GM12892 (cell line): ENCODE measurements at regions not wholly inside any gene's neighbourhood (a gene's known extent, or its start where the extent isn't known, plus 50 kb on each side); places are given as distances from the start of the nearest gene placed in this dataset.

Experiments
- POLR2A ChIP-seq: IDR thresholded peaks from 2 replicates; pipeline ENCODE4 v1.6.1; 2011; ENCODE audit warnings: low read depth, low read length, control low read depth
- POLR2AphosphoS5 ChIP-seq: IDR thresholded peaks from 2 replicates; pipeline ENCODE4 v1.6.1; 2011; ENCODE audit warnings: low read depth, low read length, control low read depth

- TF ChIP-seq POLR2AphosphoS5 = no peak
- TF ChIP-seq POLR2A = no peak
Observed at GRCh38 chr10:128540128-128540762, 414.0 kb upstream of the MKI67 start.
